GM12801 (cell line): ENCODE measurements at regions not wholly inside any gene's neighbourhood (a gene's known extent, or its start where the extent isn't known, plus 50 kb on each side); places are given as distances from the start of the nearest gene placed in this dataset.

Experiments
- TF ChIP-seq, protein P1 (sequence below): IDR thresholded peaks from one replicate; pipeline ENCODE4 v1.5.1; 2011; ENCODE audit warnings: control low read depth; ENCODE audit not compliant: insufficient read length; ENCODE audit errors: extremely low read depth

DNA sequence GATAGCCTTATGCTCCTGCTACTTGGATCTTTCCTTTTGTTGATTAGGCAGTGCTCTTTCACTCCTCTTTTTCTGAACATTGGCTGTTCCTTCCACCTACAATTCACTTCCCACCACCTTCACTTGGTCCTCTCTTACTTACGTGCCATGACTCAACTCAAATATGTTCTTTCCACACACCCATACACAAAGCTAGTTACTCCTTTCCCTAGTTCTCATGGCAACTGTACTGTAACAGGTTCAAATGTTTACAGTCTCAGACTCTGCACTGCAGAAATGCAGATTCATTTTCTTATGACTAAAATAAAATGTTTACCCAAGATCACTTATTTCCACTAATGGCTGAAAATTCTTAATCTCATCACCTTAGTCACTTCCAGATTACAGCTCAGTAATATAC is 174.0 kb upstream of the TSHZ2 start:
- TF ChIP-seq, protein P1, sequence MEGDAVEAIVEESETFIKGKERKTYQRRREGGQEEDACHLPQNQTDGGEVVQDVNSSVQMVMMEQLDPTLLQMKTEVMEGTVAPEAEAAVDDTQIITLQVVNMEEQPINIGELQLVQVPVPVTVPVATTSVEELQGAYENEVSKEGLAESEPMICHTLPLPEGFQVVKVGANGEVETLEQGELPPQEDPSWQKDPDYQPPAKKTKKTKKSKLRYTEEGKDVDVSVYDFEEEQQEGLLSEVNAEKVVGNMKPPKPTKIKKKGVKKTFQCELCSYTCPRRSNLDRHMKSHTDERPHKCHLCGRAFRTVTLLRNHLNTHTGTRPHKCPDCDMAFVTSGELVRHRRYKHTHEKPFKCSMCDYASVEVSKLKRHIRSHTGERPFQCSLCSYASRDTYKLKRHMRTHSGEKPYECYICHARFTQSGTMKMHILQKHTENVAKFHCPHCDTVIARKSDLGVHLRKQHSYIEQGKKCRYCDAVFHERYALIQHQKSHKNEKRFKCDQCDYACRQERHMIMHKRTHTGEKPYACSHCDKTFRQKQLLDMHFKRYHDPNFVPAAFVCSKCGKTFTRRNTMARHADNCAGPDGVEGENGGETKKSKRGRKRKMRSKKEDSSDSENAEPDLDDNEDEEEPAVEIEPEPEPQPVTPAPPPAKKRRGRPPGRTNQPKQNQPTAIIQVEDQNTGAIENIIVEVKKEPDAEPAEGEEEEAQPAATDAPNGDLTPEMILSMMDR: no peak

GRCh38 chr20:52794853-52795252 is 177.3 kb upstream of the TSHZ2 start:
- TF ChIP-seq, protein P1: no peak

- TF ChIP-seq, protein P1: no peak
Measured at GRCh38 chr20:52793339-52793963, 178.7 kb upstream of the TSHZ2 start.

GRCh38 chr20:52791091-52791490 is 181.1 kb upstream of the TSHZ2 start:
- TF ChIP-seq, protein P1: no peak

DNA sequence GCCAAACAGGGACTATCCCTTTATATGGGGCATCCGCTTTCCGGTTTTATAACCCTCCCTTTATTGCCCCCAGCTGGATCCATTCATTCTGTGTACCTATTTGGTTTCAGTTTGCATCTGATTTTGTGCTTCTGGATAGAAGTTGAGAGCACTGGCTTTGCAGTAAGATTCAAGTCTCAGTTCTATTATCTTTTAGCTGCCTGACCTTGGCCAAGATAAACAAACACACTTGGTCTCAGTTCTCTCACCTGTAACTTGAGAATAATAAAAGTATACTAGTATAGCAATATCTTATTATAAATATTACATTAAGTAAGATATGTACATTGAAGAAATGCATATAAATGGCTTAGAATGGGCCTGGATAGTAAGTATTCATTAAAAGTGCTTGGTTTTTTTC is 182.4 kb upstream of the TSHZ2 start:
- TF ChIP-seq, protein P1: no peak

DNA sequence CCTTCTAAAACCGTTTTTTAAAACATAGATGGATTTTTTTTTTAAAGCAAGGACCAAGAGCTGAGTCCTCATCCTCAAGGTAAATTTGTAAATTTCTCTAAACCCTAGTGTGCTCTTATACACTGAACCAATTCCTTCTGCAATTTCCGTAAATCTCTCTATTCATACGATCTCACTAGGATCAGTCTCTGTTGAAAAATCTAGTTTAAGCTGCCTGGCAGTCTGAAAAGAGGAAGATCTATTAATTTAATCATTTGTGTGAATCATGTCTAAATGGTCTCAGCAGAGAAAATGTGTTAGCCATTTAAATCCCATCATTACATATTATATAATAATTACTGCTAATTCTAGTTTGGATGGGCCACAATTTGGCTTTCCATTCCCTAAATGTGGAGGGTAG is 184.2 kb upstream of the TSHZ2 start:
- TF ChIP-seq, protein P1: no peak

- TF ChIP-seq, protein P1: no peak
Measured at GRCh38 chr20:52787216-52787615, 184.9 kb upstream of the TSHZ2 start.
